GM15510 (cell line): ENCODE measurements at regions not wholly inside any gene's neighbourhood (a gene's known extent, or its start where the extent isn't known, plus 50 kb on each side); places are given as distances from the start of the nearest gene placed in this dataset.

ENCODE experiments used
- POLR2A ChIP-seq: IDR thresholded peaks from 3 replicates; pipeline ENCODE4 v1.6.1; 2011; ENCODE audit warnings: borderline replicate concordance; ENCODE audit not compliant: insufficient read length; ENCODE audit errors: extremely low read depth

DNA sequence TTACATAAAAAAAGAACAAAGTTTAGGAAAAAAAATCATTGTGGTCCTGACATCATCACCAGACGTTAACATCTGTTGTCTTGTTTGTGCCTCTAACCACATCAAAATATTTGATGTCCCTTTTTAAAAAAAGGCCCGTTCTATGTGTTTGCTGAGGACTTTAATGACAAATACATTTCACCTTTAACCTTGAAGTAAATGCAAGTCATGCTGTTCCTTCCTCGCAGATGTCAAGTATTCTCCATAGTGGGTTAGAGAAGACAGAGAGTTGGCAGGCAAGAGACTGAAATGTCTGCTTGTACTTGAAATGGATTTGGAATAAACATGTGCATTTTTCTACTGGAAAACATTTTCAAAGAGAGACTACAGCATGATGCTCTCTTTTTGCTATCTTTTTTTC lies 134.9 kb downstream of the FGF9 start:
- no peak for TF ChIP-seq POLR2A

- no peak for TF ChIP-seq POLR2A
Observed at GRCh38 chr13:21812192-21812626, 141.3 kb downstream of the FGF9 start.

- no peak for TF ChIP-seq POLR2A
Observed at GRCh38 chr13:21813110-21813509, 142.2 kb downstream of the FGF9 start.

DNA sequence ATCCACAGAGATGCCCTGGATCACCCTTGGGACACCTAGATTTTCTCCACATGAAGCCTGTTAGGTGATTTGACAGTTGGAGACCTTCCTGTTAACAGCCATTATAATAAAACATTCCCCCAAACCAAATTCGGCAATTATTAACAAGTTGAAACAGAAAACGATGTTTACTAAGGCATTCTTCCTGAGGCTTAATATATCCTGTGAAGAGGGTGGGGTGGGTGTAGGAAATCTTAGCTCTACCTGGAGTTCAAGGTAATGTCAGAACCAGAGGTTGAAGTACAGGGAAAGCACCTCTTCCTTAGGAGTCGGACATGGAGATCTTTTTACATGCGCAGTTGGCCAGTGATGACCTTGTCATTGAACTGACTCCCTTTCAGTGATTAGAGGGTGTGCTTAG lies 143.0 kb downstream of the FGF9 start:
- TF ChIP-seq POLR2A, result no peak

- no peak for TF ChIP-seq POLR2A
Observed at GRCh38 chr13:21814604-21815003, 143.7 kb downstream of the FGF9 start.

- TF ChIP-seq POLR2A, result no peak
Observed at GRCh38 chr13:21817878-21818277, 147.0 kb downstream of the FGF9 start.

DNA sequence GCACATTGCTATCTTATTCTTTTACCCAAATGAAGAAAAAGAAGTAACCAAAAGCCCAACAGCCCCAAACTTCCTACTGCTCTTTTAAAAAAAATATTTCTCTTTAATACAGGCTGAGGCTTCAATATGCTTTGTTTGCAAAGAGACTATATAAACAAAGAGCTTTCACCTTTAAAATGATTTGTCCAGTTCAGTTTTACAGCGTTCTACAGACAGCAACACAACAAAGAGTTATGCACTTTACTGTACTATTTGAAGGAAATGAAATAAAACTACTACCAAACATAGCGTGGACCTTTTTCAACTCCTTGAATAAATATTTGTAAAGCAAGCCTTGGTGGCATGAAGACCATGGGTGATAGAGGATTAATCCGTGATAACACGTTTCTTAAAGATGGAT lies 151.2 kb downstream of the FGF9 start:
- no peak for TF ChIP-seq POLR2A

GRCh38 chr13:21823416-21823815 lies 152.5 kb downstream of the FGF9 start:
- no peak for TF ChIP-seq POLR2A

GRCh38 chr13:21823949-21824348 lies 153.1 kb downstream of the FGF9 start:
- no peak for TF ChIP-seq POLR2A

GRCh38 chr13:21825186-21825585 lies 154.3 kb downstream of the FGF9 start:
- TF ChIP-seq POLR2A, result no peak

DNA sequence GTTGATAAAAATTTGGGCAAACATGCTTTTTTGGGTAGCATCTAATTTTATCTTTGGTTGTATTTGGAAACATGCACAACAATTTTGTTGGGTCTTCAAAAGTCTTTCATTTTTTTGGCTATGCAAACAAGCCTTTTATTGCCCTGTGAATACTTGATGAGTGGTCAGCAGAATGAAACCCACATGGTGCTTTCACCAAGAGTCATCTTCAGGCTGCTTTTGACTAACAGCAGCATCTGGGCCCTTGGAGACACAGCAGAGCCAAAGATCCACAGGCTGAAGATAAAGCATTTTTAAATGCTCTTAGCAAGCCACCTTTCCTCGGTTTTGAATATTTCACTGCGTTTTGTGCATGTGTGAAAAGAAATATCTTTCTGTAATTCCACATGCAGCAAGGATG lies 154.9 kb downstream of the FGF9 start:
- no peak for TF ChIP-seq POLR2A

- TF ChIP-seq POLR2A, result no peak
Observed at GRCh38 chr13:21826214-21827015, 155.5 kb downstream of the FGF9 start.

GRCh38 chr13:21831654-21832324 lies 160.9 kb downstream of the FGF9 start:
- no peak for TF ChIP-seq POLR2A

GRCh38 chr13:21833921-21834320 lies 163.0 kb downstream of the FGF9 start:
- no peak for TF ChIP-seq POLR2A

GRCh38 chr13:21834521-21834920 lies 163.6 kb downstream of the FGF9 start:
- TF ChIP-seq POLR2A, result no peak

DNA sequence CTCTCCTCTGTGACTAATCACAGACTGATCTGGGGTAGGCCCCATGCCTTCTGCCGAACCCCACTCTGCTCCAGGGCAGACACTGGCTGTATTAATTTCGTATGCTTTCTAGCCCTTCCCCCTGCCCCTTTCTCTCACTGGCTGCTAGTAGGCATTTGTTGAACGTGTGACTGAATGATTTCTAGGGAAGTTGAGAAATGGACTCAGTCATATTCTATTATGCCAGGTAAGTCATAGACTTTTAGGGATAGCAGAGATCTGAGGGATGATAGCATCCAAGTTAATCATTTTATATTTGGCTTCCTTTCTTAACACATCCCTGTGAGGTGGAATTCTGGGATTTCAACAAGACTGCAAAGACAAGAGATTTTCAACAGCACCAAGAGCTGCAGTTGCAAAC lies 166.4 kb downstream of the FGF9 start:
- no peak for TF ChIP-seq POLR2A
